ENCODE measurements at regions not wholly inside any gene's neighbourhood (a gene's known extent, or its start where the extent isn't known, plus 50 kb on each side); places are given as distances from the start of the nearest gene placed in this dataset.

DNA sequence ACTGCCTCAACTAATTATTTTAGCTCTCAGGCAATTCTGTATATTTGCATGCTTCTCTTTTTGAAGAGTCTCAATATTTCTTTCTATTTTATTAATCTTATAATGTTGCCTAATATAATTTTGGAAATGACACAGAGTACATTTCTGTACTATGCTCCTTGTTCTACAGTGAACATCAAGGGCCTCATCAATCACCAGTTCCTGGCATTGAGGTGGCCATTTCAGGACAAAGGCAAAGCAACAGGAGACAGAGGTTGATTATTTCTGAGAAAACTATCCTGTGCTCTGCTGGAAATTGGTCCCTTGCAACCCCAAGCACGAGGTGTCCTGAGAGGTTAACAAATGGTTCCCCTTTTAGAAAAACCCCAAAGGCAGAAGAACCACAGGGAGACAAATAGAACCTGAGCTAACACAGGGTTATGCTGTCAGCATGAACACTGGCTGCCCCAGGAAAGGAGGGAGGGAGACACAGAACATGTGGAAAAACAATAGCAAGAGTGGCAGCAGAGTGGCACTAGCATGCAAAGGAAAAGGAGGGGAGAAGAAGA, 63.9 kb upstream of the VAV3 start:
- Histone ChIP-seq H3K27me3 (ENCODE audit: control insufficient read depth in 1 of 2, insufficient read depth in 2 of 2, low read length in 2 of 2) (no peaks in the 10 kb centered on the region), H3K9me3 (ENCODE audit: control insufficient read depth in 2 of 2, insufficient read depth in 1 of 2, low read depth in 1 of 2, low read length in 1 of 2) (no peaks in the 10 kb centered on the region), H3K27ac (ENCODE audit: low read depth in 2 of 2, low read length in 1 of 2) (no peak overlapping the region), H3K4me1 (ENCODE audit: control insufficient read depth in 2 of 2, insufficient read depth in 2 of 2, low read length in 1 of 2) (no peaks in the 10 kb centered on the region), H3K4me3 (ENCODE audit: low read depth in 1 of 2, low read length in 2 of 2) (no peak overlapping the region), H3K36me3 (ENCODE audit: control insufficient read depth in 2 of 2, insufficient read depth in 2 of 2, low read length in 1 of 2) (no peaks in the 10 kb centered on the region)
- WGBS, 2 donors, result 61 to 68% methylated on average over 1 of the region's 1 CpG

DNA sequence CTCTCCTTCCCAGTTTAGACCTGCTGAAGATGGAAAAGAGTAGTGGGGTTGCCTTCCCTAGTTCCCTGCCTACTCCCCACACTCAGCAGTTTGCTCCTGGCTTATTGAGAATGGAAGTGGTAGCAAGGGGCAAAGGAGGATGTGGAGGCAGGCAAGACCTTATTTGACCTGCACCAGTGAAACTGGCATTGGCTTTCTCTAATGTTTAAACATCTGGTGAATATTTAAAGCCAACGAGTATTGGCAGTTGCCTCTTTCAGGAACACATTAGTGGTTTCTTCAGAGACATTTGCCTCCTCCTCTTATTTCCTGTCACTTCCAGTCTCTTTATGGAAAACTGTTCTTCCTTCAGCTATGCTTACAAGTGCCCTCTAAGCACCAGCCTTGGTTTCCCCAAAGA, 62.4 kb upstream of the VAV3 start:
- Histone ChIP-seq H3K9me3 (ENCODE audit: control insufficient read depth in 2 of 2, insufficient read depth in 1 of 2, low read depth in 1 of 2, low read length in 1 of 2) (no peaks in the 10 kb centered on the region), H3K4me3 (ENCODE audit: low read depth in 1 of 2, low read length in 2 of 2) (no peak overlapping the region), H3K27me3 (ENCODE audit: control insufficient read depth in 1 of 2, insufficient read depth in 2 of 2, low read length in 2 of 2) (no peaks in the 10 kb centered on the region), H3K4me1 (ENCODE audit: control insufficient read depth in 2 of 2, insufficient read depth in 2 of 2, low read length in 1 of 2) (no peaks in the 10 kb centered on the region), H3K27ac (ENCODE audit: low read depth in 2 of 2, low read length in 1 of 2) (no peak overlapping the region), H3K36me3 (ENCODE audit: control insufficient read depth in 2 of 2, insufficient read depth in 2 of 2, low read length in 1 of 2) (no peaks in the 10 kb centered on the region)
- WGBS, 2 donors, result 26 to 30% methylated on average over 1 of the region's 1 CpG

DNA sequence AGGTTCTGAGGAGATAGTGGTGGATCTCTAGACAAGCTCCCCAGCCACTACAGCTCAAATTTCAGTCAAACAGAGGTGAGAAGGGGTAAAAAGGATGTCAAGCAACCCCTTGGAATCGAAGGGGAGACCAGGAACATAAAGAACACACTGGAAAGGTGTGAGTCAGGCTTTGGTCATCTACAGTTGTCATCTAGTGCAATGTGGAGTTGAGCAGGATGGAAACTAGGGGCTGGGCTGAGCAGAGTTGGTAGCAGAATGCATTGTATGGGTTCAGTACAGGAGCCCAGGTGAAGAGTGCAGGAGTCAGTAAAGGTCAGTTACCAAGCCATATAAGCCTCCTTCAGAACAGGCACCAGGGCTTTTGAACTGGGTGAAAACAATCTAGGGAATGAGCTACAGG, 52.7 kb upstream of the VAV3 start:
- no peaks in the 10 kb centered on the region for H3K27me3 ChIP-seq (ENCODE audit: control insufficient read depth in 1 of 2, insufficient read depth in 2 of 2, low read length in 2 of 2)
- 74 to 75% methylated on average over 1 of the region's 1 CpG for WGBS, 2 donors

DNA sequence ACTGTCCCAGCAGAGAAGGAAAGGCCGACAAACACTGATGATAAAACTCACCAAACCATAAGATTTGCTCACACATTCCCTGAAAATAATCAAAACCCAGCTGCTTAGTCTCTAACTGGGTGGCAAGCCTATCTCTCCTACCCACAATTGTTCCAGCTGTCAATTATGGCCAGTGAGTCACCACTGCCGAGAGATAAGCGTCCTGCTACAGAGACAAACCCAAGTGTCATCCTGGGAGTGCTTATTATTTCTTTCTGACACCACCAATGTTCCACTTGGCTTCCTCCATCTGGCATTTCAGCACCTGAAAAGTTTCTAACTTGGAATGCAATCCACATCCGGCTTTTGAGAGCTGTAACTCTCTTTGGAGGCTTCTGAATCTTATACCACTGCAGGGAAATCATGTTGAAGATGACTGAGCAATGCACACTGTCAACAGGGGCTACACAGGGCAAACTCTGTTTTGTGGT, 51.5 kb upstream of the VAV3 start:
- Histone ChIP-seq H3K27me3 (ENCODE audit: control insufficient read depth in 1 of 2, insufficient read depth in 2 of 2, low read length in 2 of 2) (no peaks in the 10 kb centered on the region), H3K9me3 (ENCODE audit: control insufficient read depth in 2 of 2, insufficient read depth in 1 of 2, low read depth in 1 of 2, low read length in 1 of 2) (no peaks in the 10 kb centered on the region), H3K27ac (ENCODE audit: low read depth in 2 of 2, low read length in 1 of 2) (no peak overlapping the region), H3K36me3 (ENCODE audit: control insufficient read depth in 2 of 2, insufficient read depth in 2 of 2, low read length in 1 of 2) (no peaks in the 10 kb centered on the region), H3K4me1 (ENCODE audit: control insufficient read depth in 2 of 2, insufficient read depth in 2 of 2, low read length in 1 of 2) (no peaks in the 10 kb centered on the region), H3K4me3 (ENCODE audit: low read depth in 1 of 2, low read length in 2 of 2) (no peak overlapping the region)
- WGBS, 2 donors, result 28 to 32% methylated on average over 4 of the region's 4 CpGs

More for the DNA sequence above, 52.7 kb upstream of the VAV3 start:
- no peaks in the 10 kb centered on the region for H3K4me1 ChIP-seq (ENCODE audit: control insufficient read depth in 2 of 2, insufficient read depth in 2 of 2, low read length in 1 of 2)
- no peak overlapping the region for H3K27ac ChIP-seq (ENCODE audit: low read depth in 2 of 2, low read length in 1 of 2)
- H3K36me3 ChIP-seq (ENCODE audit: control insufficient read depth in 2 of 2, insufficient read depth in 2 of 2, low read length in 1 of 2), result no peaks in the 10 kb centered on the region
- H3K9me3 ChIP-seq (ENCODE audit: control insufficient read depth in 2 of 2, insufficient read depth in 1 of 2, low read depth in 1 of 2, low read length in 1 of 2), result no peaks in the 10 kb centered on the region
- no peak overlapping the region for H3K4me3 ChIP-seq (ENCODE audit: low read depth in 1 of 2, low read length in 2 of 2)
